Kidney (tissue), 13 donors: ENCODE measurements at regions not wholly inside any gene's neighbourhood (a gene's known extent, or its start where the extent isn't known, plus 50 kb on each side); places are given as distances from the start of the nearest gene placed in this dataset.

Experiments
- DNase-seq, 5 donors: peaks; one replicate each; pipeline ENCODE4 v3.0.0-alpha.2; 2013 to 2020
- FAIRE-seq: peaks from 2 replicates; lab custom pipeline; 2012; peaks lifted over from hg19 to GRCh38; lab: Jason Lieb, UNC
- H3K27ac ChIP-seq, 2 donors: one replicate each; pipeline ENCODE4 v1.7.0; 2013; ENCODE audit warnings: low read depth in 2 of 2, low read length in 2 of 2, inconsistent platforms in 1 of 2
- H3K27me3 ChIP-seq: one replicate; pipeline ENCODE4 v1.7.1; 2013; ENCODE audit warnings: low read length, inconsistent platforms; ENCODE audit not compliant: control insufficient read depth, insufficient read depth
- H3K36me3 ChIP-seq, 3 donors: one replicate each; pipeline versions ENCODE4 v1.7.0 to v1.7.1; 2013; ENCODE audit warnings: low read length in 3 of 3, control low read depth in 1 of 3, inconsistent platforms in 1 of 3; ENCODE audit not compliant: insufficient read depth in 3 of 3, control insufficient read depth in 2 of 3
- H3K4me1 ChIP-seq, 3 donors: one replicate each; pipeline versions ENCODE4 v1.7.0 to v1.7.1; 2013; ENCODE audit warnings: low read length in 3 of 3, inconsistent platforms in 1 of 3, low read depth in 1 of 3; ENCODE audit not compliant: control insufficient read depth in 2 of 3, insufficient read depth in 2 of 3
- H3K4me3 ChIP-seq, 3 donors: one replicate each; pipeline versions ENCODE4 v1.7.0 to v1.8.1; 2013; ENCODE audit warnings: low read length in 3 of 3, control low read depth in 1 of 3, inconsistent platforms in 1 of 3
- H3K9ac ChIP-seq, 3 donors: one replicate each; pipeline versions ENCODE4 v1.7.0 to v1.7.1; 2013; ENCODE audit warnings: low read length in 3 of 3, control low read depth in 1 of 3, inconsistent platforms in 1 of 3
- H3K9me3 ChIP-seq, 3 donors: one replicate each; pipeline versions ENCODE4 v1.7.0 to v1.7.1; 2013; ENCODE audit warnings: low read length in 3 of 3, control low read depth in 1 of 3, inconsistent platforms in 1 of 3; ENCODE audit not compliant: control insufficient read depth in 2 of 3, insufficient read depth in 1 of 3
- intact Hi-C: fragments of 100-400 bp; cut with DNase I; formaldehyde crosslinking; loops from one replicate; pipeline ENCODE4 v1.11.1; 2022
- TF ChIP-seq, protein P1 (sequence below): IDR thresholded peaks from 3 replicates; pipeline ENCODE4 v1.5.1; 2012; ENCODE audit warnings: mild to moderate bottlenecking, moderate library complexity, borderline replicate concordance; ENCODE audit not compliant: insufficient read depth; ENCODE audit errors: extremely low read depth
- donor health status: control.
- donor health status: control.
- donor health status: control.
- donor health status: control.
- donor health status: control.
- donor health status: DM: yes; HTN: yes; CAD: no.
- donor health status: Normal renal cell carcinoma (clear cell type).

DNA sequence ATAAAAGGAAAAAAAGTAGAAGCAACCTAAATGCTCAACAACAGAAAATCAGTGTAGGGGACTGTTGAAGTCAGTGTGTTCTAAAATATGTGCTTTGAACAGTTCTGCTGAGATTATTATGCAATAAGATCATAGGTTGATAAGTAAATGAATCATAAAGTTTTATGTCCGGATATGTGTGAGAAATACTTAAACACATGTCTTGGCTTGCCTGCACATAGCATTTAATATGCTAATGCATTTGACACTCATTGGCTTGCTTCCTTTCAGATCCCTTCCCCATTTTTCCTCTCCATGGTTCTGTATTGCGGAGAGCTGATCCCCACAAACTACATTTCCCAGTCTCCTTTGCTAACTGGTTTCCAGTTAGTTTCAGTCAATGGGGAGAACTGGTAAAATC lies 573.8 kb upstream of the TBX3 start:
- TF ChIP-seq, protein P1, sequence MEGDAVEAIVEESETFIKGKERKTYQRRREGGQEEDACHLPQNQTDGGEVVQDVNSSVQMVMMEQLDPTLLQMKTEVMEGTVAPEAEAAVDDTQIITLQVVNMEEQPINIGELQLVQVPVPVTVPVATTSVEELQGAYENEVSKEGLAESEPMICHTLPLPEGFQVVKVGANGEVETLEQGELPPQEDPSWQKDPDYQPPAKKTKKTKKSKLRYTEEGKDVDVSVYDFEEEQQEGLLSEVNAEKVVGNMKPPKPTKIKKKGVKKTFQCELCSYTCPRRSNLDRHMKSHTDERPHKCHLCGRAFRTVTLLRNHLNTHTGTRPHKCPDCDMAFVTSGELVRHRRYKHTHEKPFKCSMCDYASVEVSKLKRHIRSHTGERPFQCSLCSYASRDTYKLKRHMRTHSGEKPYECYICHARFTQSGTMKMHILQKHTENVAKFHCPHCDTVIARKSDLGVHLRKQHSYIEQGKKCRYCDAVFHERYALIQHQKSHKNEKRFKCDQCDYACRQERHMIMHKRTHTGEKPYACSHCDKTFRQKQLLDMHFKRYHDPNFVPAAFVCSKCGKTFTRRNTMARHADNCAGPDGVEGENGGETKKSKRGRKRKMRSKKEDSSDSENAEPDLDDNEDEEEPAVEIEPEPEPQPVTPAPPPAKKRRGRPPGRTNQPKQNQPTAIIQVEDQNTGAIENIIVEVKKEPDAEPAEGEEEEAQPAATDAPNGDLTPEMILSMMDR = no peak
- FAIRE-seq (no peak), DNase-seq (no peak)
- H3K9ac ChIP-seq = no peak overlapping the region
- no peaks in the 10 kb centered on the region for H3K9me3 ChIP-seq
- no peaks in the 10 kb centered on the region for H3K4me1 ChIP-seq
- no peak overlapping the region for H3K27ac ChIP-seq
- H3K4me3 ChIP-seq = no peak overlapping the region
- no peaks in the 10 kb centered on the region for H3K36me3 ChIP-seq
- H3K27me3 ChIP-seq = no peaks in the 10 kb centered on the region
- intact Hi-C loops = no loop called here

DNA sequence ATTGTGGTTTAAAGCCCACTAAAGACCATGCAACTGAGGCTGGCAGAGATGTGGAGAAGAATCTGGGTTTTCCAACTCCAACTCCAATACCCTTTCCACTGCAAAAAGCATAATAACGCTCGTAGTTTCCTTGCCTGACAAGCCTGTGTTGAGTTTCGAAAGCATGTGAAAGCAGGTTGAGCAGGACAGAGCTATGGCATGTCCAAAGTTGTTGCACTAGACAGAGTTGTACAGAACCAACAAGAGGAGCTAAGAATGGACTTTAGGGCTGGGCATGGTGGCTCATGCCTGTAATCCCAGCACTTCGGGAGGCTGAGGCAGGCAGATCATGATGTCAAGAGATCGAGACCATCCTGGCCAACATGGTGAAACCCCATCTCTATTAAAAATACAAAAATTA lies 572.0 kb upstream of the TBX3 start:
- TF ChIP-seq, protein P1 = no peak
- no peak for FAIRE-seq
- Histone ChIP-seq H3K4me1 (no peaks in the 10 kb centered on the region), H3K27me3 (no peaks in the 10 kb centered on the region), H3K27ac (no peak overlapping the region), H3K4me3 (no peak overlapping the region), H3K9me3 (no peaks in the 10 kb centered on the region), H3K9ac (no peak overlapping the region), H3K36me3 (no peaks in the 10 kb centered on the region)
- intact Hi-C loops = no loop called here
- no peak for DNase-seq

DNA sequence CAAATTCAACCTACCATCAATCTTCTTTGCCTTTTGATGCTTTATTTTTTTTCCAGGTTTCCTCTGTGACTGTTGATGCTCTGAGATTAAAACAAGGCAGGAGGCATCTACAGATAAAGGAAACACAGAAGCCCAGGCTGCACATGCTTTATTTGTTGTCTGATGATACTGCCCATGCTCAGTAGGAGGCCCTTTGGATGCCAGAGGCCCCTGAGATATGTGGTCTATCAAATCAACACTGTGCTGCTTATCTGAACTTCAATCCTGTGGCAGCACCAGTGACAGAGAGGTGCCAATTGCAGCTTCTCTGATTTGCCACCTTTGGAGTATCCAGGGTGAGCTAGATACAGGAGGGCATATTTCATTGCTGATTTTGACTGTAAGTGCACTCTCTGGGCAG lies 571.3 kb upstream of the TBX3 start:
- H3K4me1 ChIP-seq = no peaks in the 10 kb centered on the region
- no peaks in the 10 kb centered on the region for H3K27me3 ChIP-seq
- no peak for DNase-seq
- no peaks in the 10 kb centered on the region for H3K9me3 ChIP-seq
- no peak overlapping the region for H3K9ac ChIP-seq
- TF ChIP-seq, protein P1 = no peak
- FAIRE-seq = no peak
- no peak overlapping the region for H3K27ac ChIP-seq
- H3K36me3 ChIP-seq = no peaks in the 10 kb centered on the region
- intact Hi-C loops = no loop called here
- no peak overlapping the region for H3K4me3 ChIP-seq

DNA sequence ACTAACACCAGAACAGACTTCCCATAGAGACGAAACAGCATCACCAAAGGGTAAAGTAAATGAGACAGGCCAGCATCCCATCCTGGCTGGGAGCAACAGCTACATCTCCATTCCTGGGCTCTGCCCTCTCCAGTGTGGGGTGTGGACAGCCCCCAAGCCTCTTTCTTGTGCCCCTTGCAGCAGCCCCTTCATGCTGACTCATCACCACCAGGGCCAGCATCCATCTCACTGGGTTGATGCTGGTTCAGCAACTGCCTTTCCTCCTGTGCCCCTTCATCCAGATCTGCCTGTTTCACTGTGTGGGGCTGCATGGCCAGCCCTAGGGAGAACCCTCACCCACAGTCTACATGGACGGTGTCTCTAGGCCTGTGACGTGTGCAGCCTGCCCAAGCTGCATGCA lies 569.1 kb upstream of the TBX3 start:
- no peaks in the 10 kb centered on the region for H3K27me3 ChIP-seq
- intact Hi-C loops = no loop called here
- TF ChIP-seq, protein P1 = no peak
- H3K27ac ChIP-seq = no peak overlapping the region
- H3K9me3 ChIP-seq = no peaks in the 10 kb centered on the region
- FAIRE-seq = no peak
- H3K36me3 ChIP-seq = no peaks in the 10 kb centered on the region
- H3K9ac ChIP-seq = no peak overlapping the region
- H3K4me3 ChIP-seq = no peak overlapping the region
- H3K4me1 ChIP-seq = no peaks in the 10 kb centered on the region
- DNase-seq = no peak
